Transverse colon (tissue), 3 donors: ENCODE measurements at regions not wholly inside any gene's neighbourhood (a gene's known extent, or its start where the extent isn't known, plus 50 kb on each side); places are given as distances from the start of the nearest gene placed in this dataset.

ENCODE experiments used
- POLR2A ChIP-seq: fragments of 450-650 bp; IDR thresholded peaks from one replicate; pipeline ENCODE4 v1.6.1; 2016; ENCODE audit warnings: antibody characterized with exemption, mild to moderate bottlenecking, moderate library complexity
- TF ChIP-seq, protein P1 (sequence below), 5 experiments: fragments of 200-600 bp in 3 of 5; fragments of 450-650 bp in 2 of 5; sonication (generic) in 3 of 5; IDR thresholded peaks; 1 replicate in 2 of 5; 2 replicates in 3 of 5; pipeline ENCODE4 v1.5.1; 2016 to 2017; ENCODE audit warnings: antibody characterized with exemption in 5 of 5, inconsistent platforms in 3 of 5, mild to moderate bottlenecking in 2 of 5, moderate library complexity in 1 of 5

GRCh38 chr2:116918574-116918973 is 895.9 kb upstream of the DDX18 start:
- TF ChIP-seq, protein P1, sequence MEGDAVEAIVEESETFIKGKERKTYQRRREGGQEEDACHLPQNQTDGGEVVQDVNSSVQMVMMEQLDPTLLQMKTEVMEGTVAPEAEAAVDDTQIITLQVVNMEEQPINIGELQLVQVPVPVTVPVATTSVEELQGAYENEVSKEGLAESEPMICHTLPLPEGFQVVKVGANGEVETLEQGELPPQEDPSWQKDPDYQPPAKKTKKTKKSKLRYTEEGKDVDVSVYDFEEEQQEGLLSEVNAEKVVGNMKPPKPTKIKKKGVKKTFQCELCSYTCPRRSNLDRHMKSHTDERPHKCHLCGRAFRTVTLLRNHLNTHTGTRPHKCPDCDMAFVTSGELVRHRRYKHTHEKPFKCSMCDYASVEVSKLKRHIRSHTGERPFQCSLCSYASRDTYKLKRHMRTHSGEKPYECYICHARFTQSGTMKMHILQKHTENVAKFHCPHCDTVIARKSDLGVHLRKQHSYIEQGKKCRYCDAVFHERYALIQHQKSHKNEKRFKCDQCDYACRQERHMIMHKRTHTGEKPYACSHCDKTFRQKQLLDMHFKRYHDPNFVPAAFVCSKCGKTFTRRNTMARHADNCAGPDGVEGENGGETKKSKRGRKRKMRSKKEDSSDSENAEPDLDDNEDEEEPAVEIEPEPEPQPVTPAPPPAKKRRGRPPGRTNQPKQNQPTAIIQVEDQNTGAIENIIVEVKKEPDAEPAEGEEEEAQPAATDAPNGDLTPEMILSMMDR (IDR thresholded peaks at IDR 0.05): no peak
- TF ChIP-seq POLR2A: no peak
